Astrocyte (in vitro differentiated cells and primary cell): ENCODE measurements at regions not wholly inside any gene's neighbourhood (a gene's known extent, or its start where the extent isn't known, plus 50 kb on each side); places are given as distances from the start of the nearest gene placed in this dataset.

Experiments used
- EZH2 ChIP-seq: IDR thresholded peaks from 2 replicates; pipeline ENCODE4 v1.6.1; 2012; ENCODE audit warnings: mild to moderate bottlenecking, low read length, inconsistent platforms; ENCODE audit not compliant: insufficient read depth
- TF ChIP-seq, protein P1 (sequence below): IDR thresholded peaks from 2 replicates; pipeline ENCODE4 v1.5.1; 2011; ENCODE audit warnings: low read depth, mild to moderate bottlenecking, inconsistent platforms, low read length, moderate library complexity; ENCODE audit not compliant: insufficient read depth

DNA sequence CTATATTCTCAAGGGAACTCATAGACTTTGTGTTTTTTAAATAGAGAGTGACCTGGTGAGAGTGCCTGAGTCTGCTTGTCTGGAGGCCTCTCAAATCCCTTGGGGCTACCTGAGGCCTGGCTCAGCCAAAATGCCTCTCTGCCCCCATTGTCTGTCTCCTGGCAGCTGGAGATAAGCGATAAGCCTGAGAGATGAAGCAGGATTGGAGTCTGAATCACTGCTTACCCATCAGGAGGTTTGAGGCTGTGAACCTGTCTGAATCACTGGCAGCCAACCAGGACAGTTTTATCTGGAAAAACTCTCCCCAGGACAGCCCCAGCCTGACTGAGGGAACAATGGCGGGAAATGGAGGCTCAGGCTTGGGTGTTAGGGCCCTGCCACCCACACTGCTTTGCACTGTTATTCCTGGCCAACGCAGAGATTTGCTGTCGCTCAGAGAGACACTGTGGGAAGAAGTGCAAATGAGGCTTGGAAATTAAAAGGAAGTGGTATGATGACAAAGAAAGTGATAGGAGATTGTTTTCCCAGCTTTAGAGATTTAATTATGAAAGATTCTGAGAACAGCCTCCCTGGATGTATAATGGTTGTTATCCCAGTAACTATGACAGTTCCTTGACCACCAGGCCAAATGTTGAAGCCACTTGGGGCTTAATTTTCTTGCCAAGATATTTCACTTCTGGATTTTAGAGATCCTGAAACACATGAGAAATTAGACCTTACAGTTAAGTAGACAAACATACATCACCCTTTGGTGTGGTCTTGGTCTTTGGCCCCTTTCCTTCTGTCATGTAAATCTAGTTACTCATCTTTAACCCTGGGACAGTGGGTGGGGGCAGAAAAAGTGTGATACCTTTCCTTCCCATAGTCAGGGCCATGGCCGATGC, 102.1 kb downstream of the RASSF10 start:
- TF ChIP-seq, protein P1, sequence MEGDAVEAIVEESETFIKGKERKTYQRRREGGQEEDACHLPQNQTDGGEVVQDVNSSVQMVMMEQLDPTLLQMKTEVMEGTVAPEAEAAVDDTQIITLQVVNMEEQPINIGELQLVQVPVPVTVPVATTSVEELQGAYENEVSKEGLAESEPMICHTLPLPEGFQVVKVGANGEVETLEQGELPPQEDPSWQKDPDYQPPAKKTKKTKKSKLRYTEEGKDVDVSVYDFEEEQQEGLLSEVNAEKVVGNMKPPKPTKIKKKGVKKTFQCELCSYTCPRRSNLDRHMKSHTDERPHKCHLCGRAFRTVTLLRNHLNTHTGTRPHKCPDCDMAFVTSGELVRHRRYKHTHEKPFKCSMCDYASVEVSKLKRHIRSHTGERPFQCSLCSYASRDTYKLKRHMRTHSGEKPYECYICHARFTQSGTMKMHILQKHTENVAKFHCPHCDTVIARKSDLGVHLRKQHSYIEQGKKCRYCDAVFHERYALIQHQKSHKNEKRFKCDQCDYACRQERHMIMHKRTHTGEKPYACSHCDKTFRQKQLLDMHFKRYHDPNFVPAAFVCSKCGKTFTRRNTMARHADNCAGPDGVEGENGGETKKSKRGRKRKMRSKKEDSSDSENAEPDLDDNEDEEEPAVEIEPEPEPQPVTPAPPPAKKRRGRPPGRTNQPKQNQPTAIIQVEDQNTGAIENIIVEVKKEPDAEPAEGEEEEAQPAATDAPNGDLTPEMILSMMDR, result no peak
- no peak for TF ChIP-seq EZH2
